GM21717 (cell line): ENCODE measurements at regions not wholly inside any gene's neighbourhood (a gene's known extent, or its start where the extent isn't known, plus 50 kb on each side); places are given as distances from the start of the nearest gene placed in this dataset.
"Not testable (repeated sequence)": the region's sequence is repeated elsewhere in the genome, so short reads cannot be mapped to it uniquely, and the experiment has no call there.

Experiments used
- ATAC-seq: cut with Tn5 transposase; IDR thresholded peaks from one replicate; pipeline ENCODE4 v1.9.1; 2021; ENCODE audit warnings: mild to moderate bottlenecking, moderate library complexity; ENCODE audit not compliant: unreplicated experiment

- no peak for ATAC-seq
Observed at GRCh38 chr5:67954351-67954750, 261.2 kb upstream of the PIK3R1 start.

DNA sequence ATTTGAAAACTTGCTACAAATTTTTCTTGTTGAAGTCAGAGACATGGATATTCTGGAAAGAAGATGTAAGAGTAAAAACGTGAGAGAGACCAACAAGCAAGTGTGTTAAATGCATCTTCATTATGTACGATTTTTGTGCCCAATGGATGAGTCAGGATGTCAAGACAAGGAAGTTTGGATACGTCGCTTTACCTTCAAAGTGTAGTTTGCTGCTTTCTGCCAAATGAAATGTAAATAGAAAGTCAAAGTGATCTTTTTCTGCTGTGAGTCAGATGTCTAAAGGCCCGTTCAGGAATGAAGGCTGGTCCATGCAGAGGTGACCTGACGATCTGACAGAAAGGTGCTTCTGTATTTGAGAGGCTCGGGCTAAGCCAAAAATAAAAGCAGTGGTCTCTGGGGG, 273.1 kb upstream of the PIK3R1 start:
- ATAC-seq = no peak

GRCh38 chr5:67941614-67942401, 273.7 kb upstream of the PIK3R1 start:
- no peak for ATAC-seq

GRCh38 chr5:67935908-67936566, 279.5 kb upstream of the PIK3R1 start:
- no peak for ATAC-seq

- no peak for ATAC-seq
Observed at GRCh38 chr5:67934976-67935375, 280.6 kb upstream of the PIK3R1 start.

- no peak for ATAC-seq
Observed at GRCh38 chr5:67925511-67925910, 290.0 kb upstream of the PIK3R1 start.

- ATAC-seq = no peak
Observed at GRCh38 chr5:67921004-67921601, 294.5 kb upstream of the PIK3R1 start.

DNA sequence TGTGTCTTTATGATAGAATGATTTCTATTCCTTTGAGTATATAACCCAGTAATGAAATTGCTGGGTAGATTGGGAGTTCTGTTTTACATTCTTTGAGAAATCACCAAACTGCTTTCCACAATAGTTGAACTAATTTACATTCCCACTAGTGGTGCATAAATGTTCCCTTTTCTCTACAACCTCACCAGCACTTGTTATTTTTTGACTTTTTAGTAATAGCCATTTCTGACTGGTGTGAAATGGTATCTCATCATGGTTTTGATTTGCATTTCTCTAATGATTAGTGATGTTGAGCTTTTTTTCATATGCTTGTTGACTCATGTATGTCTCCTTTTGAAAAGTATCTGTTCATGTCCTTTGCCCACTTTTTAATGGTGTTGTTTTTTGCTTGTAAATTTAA, 296.0 kb upstream of the PIK3R1 start:
- not testable (repeated sequence) for ATAC-seq

DNA sequence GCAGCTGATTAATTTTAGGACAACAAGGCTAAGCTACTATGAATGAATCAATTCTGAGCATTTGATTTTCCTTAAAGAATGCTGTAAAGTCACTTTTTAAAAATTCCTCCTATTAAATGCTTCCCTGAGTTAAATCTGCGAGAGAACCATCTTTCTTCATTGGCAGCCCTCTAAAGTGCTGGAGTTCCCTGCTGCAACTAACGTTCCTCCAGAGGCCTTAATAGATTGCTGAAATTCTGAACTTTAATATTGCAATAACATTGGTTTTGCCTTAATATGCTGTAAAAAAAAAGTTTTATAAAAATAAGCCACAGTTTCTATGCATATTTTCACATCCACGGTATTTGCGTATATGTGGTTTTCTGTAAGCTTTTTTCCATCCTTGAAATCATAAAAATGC, 298.0 kb upstream of the PIK3R1 start:
- ATAC-seq = no peak

GRCh38 chr5:67910546-67910945, 305.0 kb upstream of the PIK3R1 start:
- no peak for ATAC-seq

DNA sequence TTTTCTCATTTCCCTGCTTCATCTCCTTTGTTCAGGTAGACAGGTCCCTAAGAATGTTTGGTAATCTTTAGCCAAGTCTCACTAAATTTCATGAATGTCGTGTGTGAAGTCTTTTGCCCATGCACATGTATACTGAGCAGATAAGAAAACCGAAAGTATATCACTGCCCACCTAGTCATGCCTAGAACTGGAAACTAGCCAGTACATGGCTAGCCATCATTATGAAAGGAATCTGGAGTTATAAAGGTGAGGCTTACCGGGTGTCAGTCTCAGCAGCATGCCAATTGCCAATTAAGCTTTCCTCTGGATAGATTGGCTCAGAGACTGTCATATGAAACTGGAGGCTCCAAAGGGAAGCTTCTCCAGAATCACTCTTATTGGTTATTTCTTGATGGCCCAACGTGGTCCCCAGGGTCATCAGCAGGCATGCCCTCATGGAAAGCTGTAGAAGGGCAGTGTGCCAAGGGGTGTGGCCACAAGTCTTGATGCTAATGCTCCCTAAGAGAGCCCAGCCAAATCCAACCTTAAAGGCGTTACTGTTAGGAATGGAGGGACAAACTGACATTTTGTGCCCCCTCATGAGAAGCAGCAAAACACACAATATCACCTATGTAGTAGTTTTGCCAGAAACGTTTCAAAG, 307.3 kb upstream of the PIK3R1 start:
- ATAC-seq = no peak

- no peak for ATAC-seq
Observed at GRCh38 chr5:67904366-67904765, 311.2 kb upstream of the PIK3R1 start.

DNA sequence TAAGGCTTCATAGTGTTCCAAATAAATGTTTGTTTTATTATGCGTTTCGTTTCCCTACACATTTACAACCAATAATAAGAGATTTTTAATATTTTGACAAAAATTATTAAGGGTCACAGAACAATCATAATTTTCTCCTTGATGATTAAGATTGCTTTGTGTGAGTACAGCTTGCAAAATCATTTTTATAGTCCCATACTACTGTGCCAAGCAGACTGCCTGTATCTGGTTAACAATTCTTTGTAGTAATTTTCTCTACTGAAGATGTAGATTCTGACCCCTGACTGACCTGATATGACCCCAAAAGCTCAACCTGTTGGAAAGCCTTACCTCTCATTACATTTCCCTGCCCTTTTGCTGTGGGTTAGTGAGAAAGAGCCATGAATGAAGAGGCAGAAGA, 311.9 kb upstream of the PIK3R1 start:
- ATAC-seq = no peak

DNA sequence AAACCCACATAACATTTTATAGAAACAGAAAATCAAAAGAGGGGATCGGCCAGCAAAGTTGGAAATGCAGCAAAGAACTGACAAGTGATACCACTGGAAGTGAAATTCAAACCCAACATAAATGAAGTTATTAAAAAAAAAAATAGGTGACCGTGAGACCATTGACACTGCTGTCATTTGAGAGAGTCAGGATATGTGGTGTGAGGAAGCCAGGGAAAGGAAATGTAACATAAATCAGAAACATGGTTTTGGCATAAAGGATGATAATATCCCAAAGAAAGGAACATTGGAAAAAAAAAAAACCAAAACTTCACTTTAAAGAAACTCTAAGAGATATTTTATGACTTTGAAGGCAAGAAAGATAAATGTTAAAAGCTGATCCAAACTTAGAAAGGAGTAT, 312.4 kb upstream of the PIK3R1 start:
- ATAC-seq = no peak

- no peak for ATAC-seq
Observed at GRCh38 chr5:67902497-67902830, 313.1 kb upstream of the PIK3R1 start.

DNA sequence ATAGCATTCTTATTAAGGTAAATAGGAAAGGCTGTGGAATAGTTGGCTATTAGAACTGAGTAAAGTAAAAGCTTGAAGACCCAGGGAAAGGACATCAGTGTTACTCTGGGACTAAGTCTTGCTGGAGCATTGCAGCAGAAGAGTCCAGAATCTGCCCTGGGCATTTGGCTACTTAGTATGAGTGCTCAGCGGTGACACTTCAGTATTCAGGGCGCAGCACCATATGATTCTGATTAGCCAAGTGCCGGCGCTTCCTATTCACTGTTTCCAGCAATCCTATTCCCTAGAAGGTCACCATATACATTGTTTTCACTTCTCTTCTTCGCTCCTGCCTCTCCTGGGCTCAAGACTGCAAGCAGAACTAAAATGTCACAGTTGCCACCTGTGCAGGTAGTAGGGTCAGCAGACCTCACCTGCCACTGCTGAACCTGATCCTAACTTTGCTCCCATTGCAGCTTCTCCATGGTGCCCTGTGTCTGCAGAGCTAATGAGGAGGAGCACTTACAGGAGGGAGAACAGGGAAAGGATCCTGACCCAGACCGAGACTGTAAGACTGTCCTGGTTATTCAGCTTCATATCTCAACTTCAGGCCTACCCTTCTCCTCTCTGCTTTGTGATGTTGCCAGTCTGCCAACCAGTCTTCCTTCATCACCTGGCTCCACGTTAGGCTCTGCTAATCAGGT, 313.6 kb upstream of the PIK3R1 start:
- ATAC-seq = no peak

GRCh38 chr5:67900514-67900913, 315.0 kb upstream of the PIK3R1 start:
- ATAC-seq = no peak

GRCh38 chr5:67897980-67898379, 317.6 kb upstream of the PIK3R1 start:
- ATAC-seq = no peak

DNA sequence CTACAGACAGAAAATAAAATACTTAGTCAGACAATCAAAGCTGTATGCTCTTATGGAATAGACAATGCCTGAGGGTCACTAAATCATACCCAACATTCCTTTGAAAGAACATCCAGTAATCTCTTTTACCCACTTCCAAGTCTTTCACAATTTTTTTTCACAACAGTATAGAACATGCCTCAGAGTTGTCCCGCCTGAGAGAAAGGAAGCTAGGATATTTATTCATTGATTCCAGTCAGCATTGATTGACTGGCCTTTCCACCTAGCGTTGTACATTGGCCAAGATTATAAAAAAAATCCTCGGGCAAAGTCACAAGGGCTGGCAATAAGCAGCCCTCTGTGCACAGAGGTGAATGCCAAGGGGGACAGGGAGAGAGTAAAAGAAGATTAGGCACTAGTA, 318.1 kb upstream of the PIK3R1 start:
- ATAC-seq = no peak

- ATAC-seq = no peak
Observed at GRCh38 chr5:67896930-67897313, 318.6 kb upstream of the PIK3R1 start.

GRCh38 chr5:67896311-67896929, 319.1 kb upstream of the PIK3R1 start:
- ATAC-seq = no peak
